ENCODE measurements at regions not wholly inside any gene's neighbourhood (a gene's known extent, or its start where the extent isn't known, plus 50 kb on each side); places are given as distances from the start of the nearest gene placed in this dataset.

DNA sequence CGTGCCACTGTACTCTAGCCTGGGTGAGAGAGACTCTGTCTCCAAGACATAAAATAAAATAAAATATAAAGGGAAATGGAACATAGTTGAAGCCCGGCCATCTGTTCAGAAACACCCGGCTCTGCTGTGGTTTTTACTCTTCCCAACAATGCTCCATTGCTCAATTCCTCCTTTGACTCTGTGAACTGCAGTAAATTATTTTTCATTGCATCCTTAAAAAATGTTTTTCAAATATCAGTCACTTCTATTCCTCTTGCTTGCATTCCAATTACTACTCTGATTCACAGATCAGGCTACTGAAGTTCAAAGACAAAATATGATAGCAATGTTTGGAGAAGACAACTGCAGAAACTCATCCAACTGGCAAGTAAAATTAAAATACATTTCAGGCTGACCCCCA, 983.0 kb downstream of the SORCS1 start:
- TF ChIP-seq CTCF (IDR thresholded peaks at IDR 0.05) (no peak), POLR2A (IDR thresholded peaks at IDR 0.05) (no peak)
